ENCODE measurements at regions not wholly inside any gene's neighbourhood (a gene's known extent, or its start where the extent isn't known, plus 50 kb on each side); places are given as distances from the start of the nearest gene placed in this dataset.

DNA sequence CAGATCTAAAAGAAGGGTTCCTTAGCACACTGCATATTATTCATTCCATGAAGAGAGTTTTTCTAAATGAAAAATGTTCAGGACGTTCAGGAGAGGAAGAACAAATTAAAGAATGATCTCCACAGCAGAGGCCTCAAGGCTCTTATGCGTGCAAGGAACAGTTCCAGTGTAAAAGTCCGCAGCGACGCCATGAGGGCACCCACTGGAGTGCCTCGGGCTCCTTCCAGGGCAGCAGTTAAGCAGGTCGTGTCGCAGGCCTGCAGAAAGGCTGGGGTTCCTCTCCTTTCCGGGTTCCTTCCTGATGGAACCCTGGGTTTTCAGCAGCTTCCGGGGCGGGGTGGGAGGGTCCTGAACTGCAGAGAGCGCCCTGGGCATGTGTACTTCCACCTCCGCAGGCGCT, 87.1 kb upstream of the SELENOP start:
- no peak for DNase-seq (ENCODE audit: low read depth in 3 of 3, low spot score in 1 of 3)

- no peak for DNase-seq (ENCODE audit: low read depth in 3 of 3, low spot score in 1 of 3)
These were observed 84.8 kb upstream of the SELENOP start for GRCh38 chr5:42896523-42896922.

- DNase-seq (ENCODE audit: low read depth in 3 of 3, low spot score in 1 of 3) = no peak
These were observed 82.4 kb upstream of the SELENOP start for GRCh38 chr5:42894057-42894456.

DNA sequence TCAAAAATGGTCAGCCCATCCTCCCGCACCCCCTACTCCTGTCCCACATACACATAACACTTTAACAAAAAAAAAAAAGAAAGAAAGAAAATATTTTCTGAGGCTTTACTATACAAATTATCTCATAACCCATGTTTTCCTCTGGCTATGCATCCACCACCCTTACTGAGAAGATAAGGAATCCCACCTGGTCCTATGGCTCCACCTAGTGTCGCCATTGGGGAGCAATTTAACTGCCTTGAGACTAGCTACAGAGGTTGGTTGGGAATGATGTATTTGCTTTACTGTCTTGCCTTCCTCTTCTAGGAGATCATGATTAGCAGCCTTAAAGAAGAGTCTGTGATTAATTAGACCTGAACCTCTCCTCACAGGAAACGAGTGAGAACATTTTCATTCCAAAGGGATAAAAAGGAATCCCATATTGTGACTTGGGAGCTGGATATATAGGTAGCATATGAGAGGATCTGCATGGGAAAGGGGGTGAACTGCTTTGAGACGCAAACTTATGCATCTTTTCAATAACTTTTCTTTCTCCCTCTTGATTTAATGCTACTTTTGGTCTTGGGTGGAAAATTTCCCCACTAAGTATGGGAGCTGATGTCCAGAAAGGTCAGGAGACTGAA, 77.7 kb upstream of the SELENOP start:
- peak; percentile 4 to 37 (median 13) for DNase-seq (ENCODE audit: low read depth in 3 of 3, low spot score in 1 of 3)

DNA sequence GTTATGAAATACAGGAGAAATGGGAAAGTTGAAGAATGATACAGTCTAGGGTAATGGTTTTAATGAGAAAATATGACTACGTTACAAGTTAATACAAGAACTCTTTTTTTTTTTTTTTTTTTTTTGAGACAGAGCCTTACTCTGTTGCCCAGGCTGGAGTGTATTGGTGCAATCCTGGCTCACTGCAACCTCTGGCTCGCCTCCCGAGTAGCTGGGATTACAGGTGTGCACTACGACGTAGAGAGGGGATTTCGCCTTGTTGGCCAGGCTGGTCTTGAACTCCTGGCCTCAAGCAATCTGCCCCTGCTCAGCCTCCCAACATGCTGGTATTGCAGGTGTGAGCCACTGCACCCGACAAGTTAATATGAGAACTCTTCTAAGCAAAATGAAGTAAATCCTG, 77.1 kb upstream of the SELENOP start:
- no peak for DNase-seq (ENCODE audit: low read depth in 3 of 3, low spot score in 1 of 3)

DNA sequence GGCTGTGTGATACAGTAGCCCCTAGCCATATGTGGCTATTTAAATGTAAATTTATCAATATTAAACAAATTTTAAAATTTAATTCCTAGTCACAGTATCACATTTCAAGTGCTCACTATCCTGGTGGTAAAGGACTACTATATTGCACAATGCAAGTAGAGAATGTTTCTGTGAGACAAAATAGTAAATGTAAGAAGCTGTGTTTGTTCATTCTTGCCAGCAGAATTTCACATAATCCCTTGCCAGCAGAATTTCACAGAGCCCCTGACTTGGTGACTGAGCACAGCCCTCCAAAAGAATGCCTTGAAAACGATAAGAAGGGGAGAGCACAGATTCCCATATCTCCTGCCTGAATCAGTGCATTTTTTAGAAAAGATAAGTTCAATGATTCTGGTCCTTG, 75.9 kb upstream of the SELENOP start:
- no peak for DNase-seq (ENCODE audit: low read depth in 3 of 3, low spot score in 1 of 3)

DNA sequence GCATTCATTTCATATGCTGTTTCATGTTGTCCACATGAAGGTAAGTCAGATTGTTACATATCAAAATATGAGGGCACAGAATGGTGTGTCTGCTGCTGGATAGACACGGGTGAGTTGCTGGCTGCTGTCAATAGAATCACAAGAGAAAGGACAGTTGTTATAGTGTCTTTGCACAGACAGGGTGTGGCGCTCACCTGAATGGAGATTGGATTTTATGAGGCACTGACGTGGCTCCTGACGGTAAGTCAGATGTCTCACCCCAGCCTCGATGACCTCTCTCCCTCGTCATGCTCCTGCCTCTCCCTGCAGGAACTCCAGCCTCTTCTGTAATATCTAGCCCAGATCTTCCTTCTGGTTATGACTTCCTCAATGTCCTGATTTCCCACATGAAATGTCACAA, 75.4 kb upstream of the SELENOP start:
- DNase-seq (ENCODE audit: low read depth in 3 of 3, low spot score in 1 of 3) = no peak

- no peak for DNase-seq (ENCODE audit: low read depth in 3 of 3, low spot score in 1 of 3)
These were observed 74.9 kb upstream of the SELENOP start for GRCh38 chr5:42886635-42887034.

- no peak for DNase-seq (ENCODE audit: low read depth in 3 of 3, low spot score in 1 of 3)
These were observed 72.6 kb upstream of the SELENOP start for GRCh38 chr5:42884326-42884725.

- no peak for DNase-seq (ENCODE audit: low read depth in 3 of 3, low spot score in 1 of 3)
These were observed 69.9 kb upstream of the SELENOP start for GRCh38 chr5:42881416-42882117.

DNA sequence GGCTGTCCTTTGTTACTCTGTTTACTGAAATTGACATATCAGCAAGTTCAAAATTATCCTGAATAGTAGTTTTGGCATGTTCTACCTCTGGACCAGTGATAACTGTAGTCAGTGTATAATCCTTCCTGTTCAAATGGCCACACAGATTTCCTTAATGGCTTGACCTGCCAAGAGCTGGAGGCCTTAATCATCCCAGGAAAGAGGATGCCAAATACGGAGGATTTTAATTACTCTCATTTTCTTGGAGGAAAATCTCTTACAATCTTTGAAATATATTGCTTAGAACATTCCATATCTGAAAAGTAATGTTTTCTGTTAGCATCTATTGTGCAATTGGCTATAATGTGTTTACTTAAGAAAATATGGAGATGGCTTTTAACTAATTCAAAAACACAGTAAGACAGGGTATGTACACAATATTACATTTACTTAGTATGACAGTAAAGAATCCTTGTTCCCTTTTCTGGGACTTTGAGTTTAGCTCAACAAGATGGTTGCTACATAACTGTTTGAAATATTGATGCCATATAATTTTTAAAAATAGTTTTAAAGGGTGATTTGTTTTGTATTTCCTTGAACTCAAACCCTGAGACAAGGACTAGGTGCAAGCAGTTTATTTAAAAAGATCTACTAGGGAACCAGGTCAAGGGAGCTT, 68.9 kb upstream of the SELENOP start:
- DNase-seq (ENCODE audit: low read depth in 3 of 3, low spot score in 1 of 3) = no peak

DNA sequence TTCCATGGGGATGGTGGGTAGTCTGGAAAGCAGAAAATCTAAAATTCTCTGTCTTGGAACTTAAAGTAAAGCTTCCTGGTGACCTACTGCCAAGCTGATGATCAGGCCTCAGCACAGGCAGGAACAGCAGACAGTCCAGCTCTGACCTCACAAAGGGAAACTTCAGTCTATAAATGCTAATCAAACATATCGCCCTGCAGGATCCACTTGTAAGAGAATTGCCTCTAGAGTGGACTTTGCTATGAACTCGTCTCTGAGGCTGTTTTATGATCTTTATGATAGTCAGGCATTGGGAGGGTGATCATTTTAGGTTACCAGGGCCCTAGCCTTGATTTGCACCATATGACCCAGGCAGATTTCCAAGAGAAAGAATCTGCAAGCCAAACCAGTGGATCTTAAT, 67.6 kb upstream of the SELENOP start:
- DNase-seq (ENCODE audit: low read depth in 3 of 3, low spot score in 1 of 3) = no peak

- DNase-seq (ENCODE audit: low read depth in 3 of 3, low spot score in 1 of 3) = no peak
These were observed 66.9 kb upstream of the SELENOP start for GRCh38 chr5:42878550-42878949.

DNA sequence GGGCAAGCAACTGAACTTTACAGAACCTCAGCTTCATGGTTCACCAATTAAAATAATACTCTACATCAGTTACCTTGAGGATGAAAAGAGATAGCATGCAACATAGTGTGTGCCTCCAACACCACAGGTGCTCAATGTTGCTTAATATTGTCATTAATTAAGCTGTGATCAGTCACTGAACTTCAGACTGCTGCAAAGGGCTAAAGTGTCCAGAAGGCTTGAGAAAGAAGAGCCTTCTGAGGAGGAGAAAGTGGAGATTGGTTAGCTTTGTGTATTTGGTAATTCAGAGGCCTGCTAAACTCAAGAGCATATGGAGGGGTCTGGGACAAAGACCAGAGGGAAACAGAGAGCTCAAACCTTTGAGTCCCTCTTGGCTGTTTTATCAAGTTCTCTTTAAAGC, 66.3 kb upstream of the SELENOP start:
- DNase-seq (ENCODE audit: low read depth in 3 of 3, low spot score in 1 of 3) = no peak

GRCh38 chr5:42877431-42877830, 65.7 kb upstream of the SELENOP start:
- no peak for DNase-seq (ENCODE audit: low read depth in 3 of 3, low spot score in 1 of 3)

DNA sequence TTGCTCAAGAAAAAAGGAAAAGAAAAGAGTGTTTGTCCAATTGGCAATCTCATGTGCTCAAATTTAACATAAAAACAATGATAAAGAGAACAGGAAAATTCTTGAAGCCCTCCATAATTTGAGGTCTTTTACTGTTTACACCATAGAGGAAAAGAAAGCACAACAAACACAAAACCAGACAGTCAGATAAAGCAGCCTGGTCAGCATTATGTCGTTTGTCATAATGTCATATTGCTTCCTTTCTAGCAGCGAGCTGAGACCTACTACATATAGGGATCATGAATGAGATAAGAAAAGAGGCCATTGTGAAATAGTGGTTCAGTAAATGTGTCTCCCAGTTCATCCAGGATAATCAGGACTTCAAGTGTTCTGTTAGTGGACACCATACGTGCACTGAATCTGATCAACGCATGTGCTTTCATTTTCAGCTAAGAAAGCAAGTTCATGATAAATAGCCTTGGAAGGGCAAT, 64.7 kb upstream of the SELENOP start:
- DNase-seq (ENCODE audit: low read depth in 3 of 3, low spot score in 1 of 3) = no peak

GRCh38 chr5:42875785-42876374, 64.2 kb upstream of the SELENOP start:
- DNase-seq (ENCODE audit: low read depth in 3 of 3, low spot score in 1 of 3) = no peak

DNA sequence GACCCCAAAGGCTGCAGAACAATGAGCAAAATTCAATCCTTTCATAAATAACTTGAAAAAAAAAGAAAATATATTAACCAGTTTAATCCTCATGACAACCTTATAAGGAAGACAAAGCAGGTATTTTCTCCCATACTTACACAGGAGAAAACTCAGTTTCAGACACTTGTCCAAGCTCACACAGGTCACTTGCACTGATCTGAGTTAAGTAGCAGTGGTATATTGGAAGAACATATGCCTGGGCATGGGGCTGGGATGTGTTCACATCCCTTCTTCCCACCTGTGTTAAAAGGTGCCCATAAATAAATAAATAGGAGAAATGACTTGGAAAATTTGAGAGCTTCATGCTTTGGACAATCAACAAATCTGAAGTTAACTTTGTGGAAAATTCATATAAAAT, 63.5 kb upstream of the SELENOP start:
- no peak for DNase-seq (ENCODE audit: low read depth in 3 of 3, low spot score in 1 of 3)

GRCh38 chr5:42874621-42875198, 63.0 kb upstream of the SELENOP start:
- DNase-seq (ENCODE audit: low read depth in 3 of 3, low spot score in 1 of 3) = no peak

DNA sequence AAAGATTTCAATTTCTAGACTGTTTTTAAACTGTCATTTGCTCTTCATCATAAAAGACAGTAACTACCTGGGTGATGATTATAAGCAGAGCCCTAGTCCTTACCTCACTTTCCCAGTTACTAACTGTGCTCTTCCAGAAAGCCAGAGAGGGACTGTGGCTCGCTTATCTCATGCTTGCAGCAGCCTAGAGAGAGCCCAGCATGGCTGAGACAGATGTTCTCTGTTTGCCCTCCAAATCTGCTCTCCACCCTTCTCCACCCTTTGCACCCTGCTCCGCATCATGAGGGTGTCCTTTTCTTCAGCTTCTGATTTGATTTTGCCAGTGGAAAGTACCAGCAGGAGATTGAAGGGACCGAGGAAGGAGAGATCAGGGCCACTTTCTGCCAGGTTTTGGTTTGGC, 61.2 kb upstream of the SELENOP start:
- no peak for DNase-seq (ENCODE audit: low read depth in 3 of 3, low spot score in 1 of 3)

DNA sequence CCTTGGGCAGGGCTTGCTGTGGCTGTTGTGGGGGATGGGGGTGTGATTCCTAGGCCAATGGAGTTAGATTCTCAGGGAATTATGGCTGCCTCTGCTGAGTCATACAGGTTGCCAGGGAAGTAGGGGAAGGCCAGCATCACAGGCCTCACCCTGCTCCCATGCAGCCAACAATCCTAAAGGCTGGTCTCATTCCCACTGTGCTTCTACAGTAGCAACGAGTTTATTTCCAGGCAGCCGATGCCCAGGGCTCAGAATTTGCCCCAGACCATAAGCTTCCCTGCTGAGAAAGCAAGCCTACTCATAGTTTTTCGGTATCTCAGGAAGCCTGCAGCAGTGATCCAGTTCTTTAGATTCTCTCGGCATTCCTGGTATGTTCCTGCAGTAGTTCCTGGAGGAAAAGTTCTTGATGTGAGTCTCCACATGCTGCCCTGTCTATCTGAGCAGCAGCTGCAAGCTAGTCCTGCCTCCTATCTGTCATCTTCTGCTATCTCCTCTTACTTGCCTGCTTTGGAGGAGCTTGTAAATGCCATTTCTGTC, 59.3 kb upstream of the SELENOP start:
- no peak for DNase-seq (ENCODE audit: low read depth in 3 of 3, low spot score in 1 of 3)

Measured in stimulated activated CD4-positive, alpha-beta T cell treated with anti-CD3 and anti-CD28 coated beads, TNF-alpha, amount 100 ng/mL, for 1 hour (primary cell).